ENCODE measurements at regions not wholly inside any gene's neighbourhood (a gene's known extent, or its start where the extent isn't known, plus 50 kb on each side); places are given as distances from the start of the nearest gene placed in this dataset.

- DNase-seq, result no peak
- no peak overlapping the region for H3K27ac Mint-ChIP-seq
- no peak overlapping the region for H3K4me3 Mint-ChIP-seq
- H3K4me1 Mint-ChIP-seq, result no peaks in the 10 kb centered on the region
- no peaks in the 10 kb centered on the region for H3K27me3 Mint-ChIP-seq
- peaks cover 10 to 11% of the 10 kb centered on the region in 2 donors for H3K9me3 Mint-ChIP-seq
- peaks cover 0 to 2% of the 10 kb centered on the region in 2 donors for H3K36me3 Mint-ChIP-seq
- ATAC-seq (replicated peaks), result peak; percentile 18 to 21
These were observed 1003.8 kb downstream of the TMTC2 start for GRCh38 chr12:83690465-83690864.

- no peak overlapping the region for H3K4me3 Mint-ChIP-seq
- ATAC-seq (replicated peaks), result no peak
- DNase-seq, result no peak
- H3K27ac Mint-ChIP-seq, result no peak overlapping the region
- peaks cover 10 to 11% of the 10 kb centered on the region in 2 donors for H3K9me3 Mint-ChIP-seq
- no peaks in the 10 kb centered on the region for H3K4me1 Mint-ChIP-seq
- no peaks in the 10 kb centered on the region for H3K27me3 Mint-ChIP-seq
- H3K36me3 Mint-ChIP-seq, result peaks cover 0 to 2% of the 10 kb centered on the region in 2 donors
These were observed 1002.6 kb downstream of the TMTC2 start for GRCh38 chr12:83689333-83689732.

GRCh38 chr12:83676781-83677295 is 990.1 kb downstream of the TMTC2 start:
- Mint-ChIP-seq H3K9me3 (no peaks in the 10 kb centered on the region), H3K4me1 (no peaks in the 10 kb centered on the region), H3K4me3 (no peak overlapping the region), H3K27me3 (no peaks in the 10 kb centered on the region), H3K27ac (no peak overlapping the region), H3K36me3 (no peaks in the 10 kb centered on the region)
- DNase-seq, result no peak
- ATAC-seq (replicated peaks), result no peak

GRCh38 chr12:83666690-83667089 is 980.0 kb downstream of the TMTC2 start:
- H3K27ac Mint-ChIP-seq, result no peak overlapping the region
- H3K4me1 Mint-ChIP-seq, result no peaks in the 10 kb centered on the region
- ATAC-seq (replicated peaks), result no peak
- no peaks in the 10 kb centered on the region for H3K27me3 Mint-ChIP-seq
- no peak overlapping the region for H3K4me3 Mint-ChIP-seq
- no peak for DNase-seq
- H3K9me3 Mint-ChIP-seq, result no peaks in the 10 kb centered on the region
- H3K36me3 Mint-ChIP-seq, result no peaks in the 10 kb centered on the region

GRCh38 chr12:83665634-83666218 is 979.0 kb downstream of the TMTC2 start:
- Mint-ChIP-seq H3K4me1 (no peaks in the 10 kb centered on the region), H3K4me3 (no peak overlapping the region), H3K36me3 (no peaks in the 10 kb centered on the region), H3K9me3 (no peaks in the 10 kb centered on the region), H3K27ac (no peak overlapping the region), H3K27me3 (no peaks in the 10 kb centered on the region)
- DNase-seq (no peak), ATAC-seq (replicated peaks) (no peak)

GRCh38 chr12:83664650-83665049 is 977.9 kb downstream of the TMTC2 start:
- ATAC-seq (replicated peaks) (no peak), DNase-seq (no peak)
- Mint-ChIP-seq H3K36me3 (no peaks in the 10 kb centered on the region), H3K9me3 (no peaks in the 10 kb centered on the region), H3K27ac (no peak overlapping the region), H3K4me1 (no peaks in the 10 kb centered on the region), H3K27me3 (no peaks in the 10 kb centered on the region), H3K4me3 (no peak overlapping the region)

GRCh38 chr12:83660727-83661358 is 974.1 kb downstream of the TMTC2 start:
- Mint-ChIP-seq H3K36me3 (no peaks in the 10 kb centered on the region), H3K27me3 (no peaks in the 10 kb centered on the region), H3K4me1 (no peaks in the 10 kb centered on the region), H3K4me3 (no peak overlapping the region), H3K27ac (no peak overlapping the region), H3K9me3 (peaks cover 0 to 1% of the 10 kb centered on the region in 2 donors)
- ATAC-seq (replicated peaks) (no peak), DNase-seq (no peak)

GRCh38 chr12:83659321-83659720 is 972.6 kb downstream of the TMTC2 start:
- Mint-ChIP-seq H3K27me3 (no peaks in the 10 kb centered on the region), H3K36me3 (no peaks in the 10 kb centered on the region), H3K4me1 (no peaks in the 10 kb centered on the region), H3K27ac (no peak overlapping the region), H3K4me3 (no peak overlapping the region), H3K9me3 (peaks cover 0 to 3% of the 10 kb centered on the region in 2 donors)
- ATAC-seq (replicated peaks) (no peak), DNase-seq (no peak)

GRCh38 chr12:83656004-83656403 is 969.3 kb downstream of the TMTC2 start:
- DNase-seq (no peak), ATAC-seq (replicated peaks) (no peak)
- Mint-ChIP-seq H3K36me3 (no peaks in the 10 kb centered on the region), H3K4me1 (no peaks in the 10 kb centered on the region), H3K27ac (no peak overlapping the region), H3K4me3 (no peak overlapping the region), H3K27me3 (no peaks in the 10 kb centered on the region), H3K9me3 (peaks cover 0 to 6% of the 10 kb centered on the region in 2 donors)

GRCh38 chr12:83642205-83642604 is 955.5 kb downstream of the TMTC2 start:
- Mint-ChIP-seq H3K4me3 (no peak overlapping the region), H3K4me1 (no peaks in the 10 kb centered on the region), H3K9me3 (peaks cover 0 to 13% of the 10 kb centered on the region in 2 donors), H3K36me3 (no peaks in the 10 kb centered on the region), H3K27ac (no peak overlapping the region), H3K27me3 (no peaks in the 10 kb centered on the region)
- ATAC-seq (replicated peaks), result no peak
- DNase-seq, result no peak

- no peak overlapping the region for H3K27ac Mint-ChIP-seq
- peaks cover 0 to 13% of the 10 kb centered on the region in 2 donors for H3K9me3 Mint-ChIP-seq
- DNase-seq, result no peak
- H3K27me3 Mint-ChIP-seq, result no peaks in the 10 kb centered on the region
- no peaks in the 10 kb centered on the region for H3K4me1 Mint-ChIP-seq
- H3K36me3 Mint-ChIP-seq, result no peaks in the 10 kb centered on the region
- H3K4me3 Mint-ChIP-seq, result no peak overlapping the region
- ATAC-seq (replicated peaks), result no peak
These were observed 955.1 kb downstream of the TMTC2 start for GRCh38 chr12:83641789-83642188.

- Mint-ChIP-seq H3K9me3 (peaks cover 0 to 6% of the 10 kb centered on the region in 2 donors), H3K4me3 (no peak overlapping the region), H3K36me3 (no peaks in the 10 kb centered on the region), H3K27me3 (no peaks in the 10 kb centered on the region), H3K27ac (no peak overlapping the region), H3K4me1 (no peaks in the 10 kb centered on the region)
- no peak for DNase-seq
- ATAC-seq (replicated peaks), result no peak
These were observed 948.1 kb downstream of the TMTC2 start for GRCh38 chr12:83634726-83635267.

- Mint-ChIP-seq H3K9me3 (peaks cover 0 to 5% of the 10 kb centered on the region in 2 donors), H3K27me3 (no peaks in the 10 kb centered on the region), H3K4me3 (no peak overlapping the region), H3K27ac (no peak overlapping the region), H3K4me1 (no peaks in the 10 kb centered on the region), H3K36me3 (no peaks in the 10 kb centered on the region)
- DNase-seq (no peak), ATAC-seq (replicated peaks) (no peak)
These were observed 943.8 kb downstream of the TMTC2 start for GRCh38 chr12:83630526-83630925.

- DNase-seq, result no peak
- Mint-ChIP-seq H3K4me3 (no peak overlapping the region), H3K9me3 (peaks cover 0 to 5% of the 10 kb centered on the region in 2 donors), H3K27ac (no peak overlapping the region), H3K27me3 (no peaks in the 10 kb centered on the region), H3K4me1 (no peaks in the 10 kb centered on the region), H3K36me3 (no peaks in the 10 kb centered on the region)
- ATAC-seq (replicated peaks), result no peak
These were observed 943.2 kb downstream of the TMTC2 start for GRCh38 chr12:83629931-83630330.

GRCh38 chr12:83622205-83622604 is 935.5 kb downstream of the TMTC2 start:
- Mint-ChIP-seq H3K4me3 (no peak overlapping the region), H3K9me3 (peaks cover 0 to 3% of the 10 kb centered on the region in 2 donors), H3K27ac (no peak overlapping the region), H3K27me3 (no peaks in the 10 kb centered on the region), H3K4me1 (no peaks in the 10 kb centered on the region), H3K36me3 (no peaks in the 10 kb centered on the region)
- DNase-seq, result no peak
- ATAC-seq (replicated peaks), result no peak
